ENCODE measurements at regions not wholly inside any gene's neighbourhood (a gene's known extent, or its start where the extent isn't known, plus 50 kb on each side); places are given as distances from the start of the nearest gene placed in this dataset.
"Not testable (repeated sequence)": the region's sequence is repeated elsewhere in the genome, so short reads cannot be mapped to it uniquely, and the experiment has no call there.

DNA sequence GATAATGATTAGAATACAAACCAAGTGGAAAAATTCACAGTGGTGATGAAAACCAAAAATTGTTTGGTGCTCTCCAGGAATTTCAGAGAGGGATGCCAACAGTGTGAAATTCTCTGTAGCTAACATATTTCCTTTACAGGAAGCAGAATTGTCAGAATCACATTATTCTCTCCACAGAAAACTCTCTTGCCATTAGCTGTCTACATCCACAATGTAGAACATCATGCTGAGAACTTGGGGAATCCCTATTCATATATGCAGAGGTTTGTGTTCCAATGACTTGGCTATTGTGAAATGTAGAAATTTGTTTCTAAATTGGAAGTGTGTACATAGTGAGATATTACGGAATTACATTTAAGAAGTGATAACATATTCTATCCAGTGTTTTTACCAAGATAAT, 142.0 kb downstream of the PCDH7 start:
- DNase-seq (ENCODE audit: low read depth, low spot score), result no peak
- Histone ChIP-seq H3K4me3 (ENCODE audit: insufficient read length, low read depth) (no peak overlapping the region), H3K4me1 (ENCODE audit: insufficient read depth, insufficient read length) (no peaks in the 10 kb centered on the region), H3K36me3 (ENCODE audit: insufficient read depth, insufficient read length, low read length) (no peaks in the 10 kb centered on the region), H3K9ac (ENCODE audit: insufficient read length, low read depth) (no peak overlapping the region), H3K9me3 (ENCODE audit: insufficient read depth, low read length) (no peaks in the 10 kb centered on the region), H3K27me3 (ENCODE audit: insufficient read depth, insufficient read length) (no peaks in the 10 kb centered on the region)
- TF ChIP-seq SUZ12 (IDR thresholded peaks at IDR 0.05; ENCODE audit: extremely low read depth, insufficient read depth, insufficient read length) (no peak), YY1 (IDR thresholded peaks at IDR 0.05; ENCODE audit: insufficient read depth, insufficient read length) (no peak), ZNF274 (IDR thresholded peaks at IDR 0.05; ENCODE audit: low read depth, low read length) (no peak)

- H3K9me3 ChIP-seq (ENCODE audit: insufficient read depth, low read length), result no peaks in the 10 kb centered on the region
- no peaks in the 10 kb centered on the region for H3K4me1 ChIP-seq (ENCODE audit: insufficient read depth, insufficient read length)
- H3K9ac ChIP-seq (ENCODE audit: insufficient read length, low read depth), result no peak overlapping the region
- no peak for DNase-seq (ENCODE audit: low read depth, low spot score)
- TF ChIP-seq YY1 (IDR thresholded peaks at IDR 0.05; ENCODE audit: insufficient read depth, insufficient read length), result no peak
- TF ChIP-seq ZNF274 (IDR thresholded peaks at IDR 0.05; ENCODE audit: low read depth, low read length), result no peak
- H3K4me3 ChIP-seq (ENCODE audit: insufficient read length, low read depth), result no peak overlapping the region
- no peaks in the 10 kb centered on the region for H3K27me3 ChIP-seq (ENCODE audit: insufficient read depth, insufficient read length)
- H3K36me3 ChIP-seq (ENCODE audit: insufficient read depth, insufficient read length, low read length), result no peaks in the 10 kb centered on the region
Observed at GRCh38 chr4:30863021-30863420, 142.9 kb downstream of the PCDH7 start.

- no peak for DNase-seq (ENCODE audit: low read depth, low spot score)
- H3K9ac ChIP-seq (ENCODE audit: insufficient read length, low read depth), result no peak overlapping the region
- H3K27me3 ChIP-seq (ENCODE audit: insufficient read depth, insufficient read length), result no peaks in the 10 kb centered on the region
- no peaks in the 10 kb centered on the region for H3K36me3 ChIP-seq (ENCODE audit: insufficient read depth, insufficient read length, low read length)
- no peak for TF ChIP-seq ZNF274 (IDR thresholded peaks at IDR 0.05; ENCODE audit: low read depth, low read length)
- TF ChIP-seq YY1 (IDR thresholded peaks at IDR 0.05; ENCODE audit: insufficient read depth, insufficient read length), result no peak
- no peak for TF ChIP-seq SUZ12 (IDR thresholded peaks at IDR 0.05; ENCODE audit: extremely low read depth, insufficient read depth, insufficient read length)
- H3K4me1 ChIP-seq (ENCODE audit: insufficient read depth, insufficient read length), result no peaks in the 10 kb centered on the region
- H3K4me3 ChIP-seq (ENCODE audit: insufficient read length, low read depth), result no peak overlapping the region
- H3K9me3 ChIP-seq (ENCODE audit: insufficient read depth, low read length), result no peaks in the 10 kb centered on the region
Observed at GRCh38 chr4:30865691-30866090, 145.5 kb downstream of the PCDH7 start.

- Histone ChIP-seq H3K27me3 (ENCODE audit: insufficient read depth, insufficient read length) (no peaks in the 10 kb centered on the region), H3K9me3 (ENCODE audit: insufficient read depth, low read length) (no peaks in the 10 kb centered on the region), H3K4me1 (ENCODE audit: insufficient read depth, insufficient read length) (no peaks in the 10 kb centered on the region), H3K4me3 (ENCODE audit: insufficient read length, low read depth) (no peak overlapping the region), H3K9ac (ENCODE audit: insufficient read length, low read depth) (no peak overlapping the region), H3K36me3 (ENCODE audit: insufficient read depth, insufficient read length, low read length) (no peaks in the 10 kb centered on the region)
- TF ChIP-seq ZNF274 (IDR thresholded peaks at IDR 0.05; ENCODE audit: low read depth, low read length) (no peak), SUZ12 (IDR thresholded peaks at IDR 0.05; ENCODE audit: extremely low read depth, insufficient read depth, insufficient read length) (no peak), YY1 (IDR thresholded peaks at IDR 0.05; ENCODE audit: insufficient read depth, insufficient read length) (no peak)
- DNase-seq (ENCODE audit: low read depth, low spot score), result no peak
Observed at GRCh38 chr4:30866346-30866745, 146.2 kb downstream of the PCDH7 start.

DNA sequence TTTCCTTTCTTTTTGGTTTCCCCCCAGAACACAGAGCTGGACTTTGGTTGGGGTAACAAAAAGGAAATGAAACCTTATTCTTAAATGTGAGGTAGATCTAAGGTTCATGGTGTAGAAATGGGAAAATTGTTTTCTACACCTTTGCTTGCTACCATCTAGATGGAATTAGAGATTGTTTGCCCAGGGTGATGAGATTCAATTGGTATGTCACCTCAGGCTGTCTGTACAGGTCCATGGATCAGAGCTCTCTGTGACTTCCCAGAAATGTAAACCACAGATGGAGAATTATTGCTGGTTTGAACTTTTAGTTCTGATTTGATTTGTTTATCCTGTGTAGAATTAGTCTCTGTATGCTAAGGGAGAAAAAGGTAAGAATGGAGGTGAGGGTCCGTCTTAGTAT, 146.7 kb downstream of the PCDH7 start:
- Histone ChIP-seq H3K36me3 (ENCODE audit: insufficient read depth, insufficient read length, low read length) (no peaks in the 10 kb centered on the region), H3K4me1 (ENCODE audit: insufficient read depth, insufficient read length) (no peaks in the 10 kb centered on the region), H3K4me3 (ENCODE audit: insufficient read length, low read depth) (no peak overlapping the region), H3K9me3 (ENCODE audit: insufficient read depth, low read length) (no peaks in the 10 kb centered on the region), H3K27me3 (ENCODE audit: insufficient read depth, insufficient read length) (no peaks in the 10 kb centered on the region), H3K9ac (ENCODE audit: insufficient read length, low read depth) (no peak overlapping the region)
- TF ChIP-seq ZNF274 (IDR thresholded peaks at IDR 0.05; ENCODE audit: low read depth, low read length) (no peak), SUZ12 (IDR thresholded peaks at IDR 0.05; ENCODE audit: extremely low read depth, insufficient read depth, insufficient read length) (no peak), YY1 (IDR thresholded peaks at IDR 0.05; ENCODE audit: insufficient read depth, insufficient read length) (no peak)
- DNase-seq (ENCODE audit: low read depth, low spot score), result no peak

DNA sequence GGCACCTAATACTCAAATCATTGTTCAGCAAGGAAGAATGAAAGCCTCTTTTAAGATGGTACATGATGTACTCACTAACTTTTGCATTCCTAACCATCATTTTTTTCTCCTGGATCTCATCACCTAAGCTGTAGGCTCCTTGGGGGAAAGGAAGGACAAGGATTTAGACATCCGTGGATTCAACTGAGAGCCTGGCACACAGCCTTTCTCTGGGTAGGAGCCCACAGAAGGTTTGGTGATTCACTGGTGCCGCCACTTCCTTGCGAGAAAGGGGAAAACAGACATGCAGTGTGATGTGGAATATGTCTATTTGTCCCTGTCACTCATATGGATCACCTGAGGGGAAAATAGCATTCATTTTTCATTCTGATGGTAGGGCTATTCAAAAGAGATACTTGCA, 147.3 kb downstream of the PCDH7 start:
- no peak for TF ChIP-seq SUZ12 (IDR thresholded peaks at IDR 0.05; ENCODE audit: extremely low read depth, insufficient read depth, insufficient read length)
- no peak for TF ChIP-seq YY1 (IDR thresholded peaks at IDR 0.05; ENCODE audit: insufficient read depth, insufficient read length)
- H3K27me3 ChIP-seq (ENCODE audit: insufficient read depth, insufficient read length), result no peaks in the 10 kb centered on the region
- H3K4me1 ChIP-seq (ENCODE audit: insufficient read depth, insufficient read length), result no peaks in the 10 kb centered on the region
- DNase-seq (ENCODE audit: low read depth, low spot score), result no peak
- no peak overlapping the region for H3K9ac ChIP-seq (ENCODE audit: insufficient read length, low read depth)
- H3K9me3 ChIP-seq (ENCODE audit: insufficient read depth, low read length), result no peaks in the 10 kb centered on the region
- H3K4me3 ChIP-seq (ENCODE audit: insufficient read length, low read depth), result no peak overlapping the region
- H3K36me3 ChIP-seq (ENCODE audit: insufficient read depth, insufficient read length, low read length), result no peaks in the 10 kb centered on the region

DNA sequence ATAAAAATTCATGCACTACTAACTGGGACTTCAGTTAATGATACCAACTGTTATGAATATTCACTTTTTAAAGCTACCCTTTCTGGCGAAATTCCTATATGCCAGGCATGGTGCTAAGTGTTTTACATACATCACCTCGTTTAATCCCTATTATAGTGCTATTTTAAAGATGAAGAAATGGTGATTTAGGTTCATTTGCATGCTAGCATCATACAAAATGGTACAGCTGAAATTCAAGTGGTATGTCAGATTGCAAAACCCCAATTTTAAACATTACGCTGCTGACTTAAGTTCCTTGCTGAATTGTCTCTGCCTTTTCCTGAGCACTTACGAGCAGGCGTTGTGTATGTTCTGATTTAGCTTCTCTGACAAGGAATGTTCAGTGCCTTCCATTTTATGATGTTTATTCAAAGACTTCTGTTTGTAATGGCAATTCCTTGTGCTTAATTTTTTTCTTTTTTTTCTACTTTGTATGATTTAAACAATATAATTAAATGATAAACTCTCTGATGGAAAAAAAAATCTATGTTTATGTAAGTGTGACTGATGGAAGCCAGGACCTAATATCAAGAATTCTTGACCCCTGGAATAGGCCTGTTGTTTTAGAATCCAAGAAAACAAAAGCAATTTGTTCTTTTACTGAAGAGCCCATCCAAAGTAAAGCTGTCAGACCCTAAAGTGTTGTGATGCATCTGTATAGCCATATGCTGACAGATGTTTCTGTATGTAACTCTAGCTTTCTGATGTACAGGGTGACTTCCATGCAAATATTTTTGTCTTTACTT, 148.1 kb downstream of the PCDH7 start:
- Histone ChIP-seq H3K9me3 (ENCODE audit: insufficient read depth, low read length) (no peaks in the 10 kb centered on the region), H3K4me1 (ENCODE audit: insufficient read depth, insufficient read length) (no peaks in the 10 kb centered on the region), H3K27me3 (ENCODE audit: insufficient read depth, insufficient read length) (no peaks in the 10 kb centered on the region), H3K4me3 (ENCODE audit: insufficient read length, low read depth) (no peak overlapping the region), H3K36me3 (ENCODE audit: insufficient read depth, insufficient read length, low read length) (no peaks in the 10 kb centered on the region), H3K9ac (ENCODE audit: insufficient read length, low read depth) (no peak overlapping the region)
- DNase-seq (ENCODE audit: low read depth, low spot score), result no peak
- TF ChIP-seq ZNF274 (IDR thresholded peaks at IDR 0.05; ENCODE audit: low read depth, low read length) (no peak), SUZ12 (IDR thresholded peaks at IDR 0.05; ENCODE audit: extremely low read depth, insufficient read depth, insufficient read length) (no peak), YY1 (IDR thresholded peaks at IDR 0.05; ENCODE audit: insufficient read depth, insufficient read length) (no peak)

GRCh38 chr4:30869387-30869786, 149.2 kb downstream of the PCDH7 start:
- not testable (repeated sequence) for DNase-seq (ENCODE audit: low read depth, low spot score); H3K4me3 ChIP-seq (ENCODE audit: insufficient read length, low read depth); H3K27me3 ChIP-seq (ENCODE audit: insufficient read depth, insufficient read length); H3K4me1 ChIP-seq (ENCODE audit: insufficient read depth, insufficient read length); H3K9me3 ChIP-seq (ENCODE audit: insufficient read depth, low read length); H3K9ac ChIP-seq (ENCODE audit: insufficient read length, low read depth); H3K36me3 ChIP-seq (ENCODE audit: insufficient read depth, insufficient read length, low read length)

All from NT2/D1 (cell line).